H1 (cell line): ENCODE measurements at regions not wholly inside any gene's neighbourhood (a gene's known extent, or its start where the extent isn't known, plus 50 kb on each side); places are given as distances from the start of the nearest gene placed in this dataset.

Experiments
- CTCF ChIP-seq, 3 experiments: IDR thresholded peaks; 1 replicate in 2 of 3; 2 replicates in 1 of 3; pipeline versions ENCODE4 v1.5.1 to v1.6.1; 2011; ENCODE audit warnings: low read length in 3 of 3, mild to moderate bottlenecking in 3 of 3, inconsistent platforms in 2 of 3, low read depth in 1 of 3, moderate library complexity in 1 of 3; ENCODE audit not compliant: insufficient read depth in 1 of 3; ENCODE audit errors: control extremely low read depth in 1 of 3
- GTF2F1 ChIP-seq: IDR thresholded peaks from 2 replicates; pipeline ENCODE4 v1.6.1; 2012; ENCODE audit warnings: low read depth, low read length, improper control_type of control experiment, borderline replicate concordance
- MAX ChIP-seq: IDR thresholded peaks from 2 replicates; pipeline ENCODE4 v1.6.1; 2012; ENCODE audit warnings: inconsistent platforms

DNA sequence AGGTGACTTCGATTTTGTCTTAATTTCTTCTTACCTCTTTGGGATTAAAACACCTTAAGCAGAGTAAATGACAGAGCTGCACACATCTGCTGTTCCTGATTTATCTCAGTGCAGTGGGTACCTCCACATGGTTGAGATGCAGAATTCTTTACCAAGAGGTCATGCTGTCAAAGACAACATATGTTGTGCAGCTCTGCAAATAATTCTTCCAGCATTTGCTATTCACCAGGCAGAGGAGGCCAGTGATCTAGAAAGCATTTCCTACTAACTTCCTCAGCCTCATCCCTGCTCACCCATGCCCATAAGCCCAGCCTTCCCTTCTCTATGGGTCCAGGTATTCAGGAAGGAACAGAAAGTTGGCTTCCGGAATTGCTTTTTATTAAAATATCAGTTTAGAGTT is 109.3 kb downstream of the THBS2 start:
- TF ChIP-seq CTCF (IDR thresholded peaks at IDR 0.05; ENCODE audit: control extremely low read depth in 1 of 3, insufficient read depth in 1 of 3, low read depth in 1 of 3, low read length in 3 of 3), result no peak
- no peak for TF ChIP-seq MAX
- TF ChIP-seq GTF2F1, result no peak
